Calu3 (cell line): ENCODE measurements at regions not wholly inside any gene's neighbourhood (a gene's known extent, or its start where the extent isn't known, plus 50 kb on each side); places are given as distances from the start of the nearest gene placed in this dataset.

ENCODE experiments used
- BruUV-seq: library from RNA; stranded (reverse); fragments of 400-500 nt; replicated peaks from 2 replicates; lab custom pipeline; 2021; lab: Mats Ljungman, UMichigan
- CTCF ChIA-PET: fragments of 300-600 bp; sonication (Branson Sonifier 250); formaldehyde crosslinking; loops from one replicate; lab custom pipeline; 2022; ENCODE audit warnings: antibody characterized with exemption; lab: Charles Lee
- DNase-seq: peaks from one replicate; pipeline ENCODE4 v3.0.0; 2022
- H3K27ac Mint-ChIP-seq: one replicate; pipeline ENCODE4 v1.8.0; 2022; ENCODE audit warnings: mixed read lengths; ENCODE audit not compliant: unreplicated experiment
- H3K27me3 Mint-ChIP-seq: one replicate; pipeline ENCODE4 v1.8.0; 2022; ENCODE audit warnings: mixed read lengths; ENCODE audit not compliant: unreplicated experiment
- H3K36me3 Mint-ChIP-seq: one replicate; pipeline ENCODE4 v1.8.0; 2022; ENCODE audit warnings: mild to moderate bottlenecking, moderate library complexity, mixed read lengths; ENCODE audit not compliant: insufficient read depth, unreplicated experiment
- H3K4me1 Mint-ChIP-seq: one replicate; pipeline ENCODE4 v1.8.0; 2022; ENCODE audit warnings: mild to moderate bottlenecking, low read depth, mixed read lengths; ENCODE audit not compliant: unreplicated experiment
- H3K4me3 Mint-ChIP-seq: one replicate; pipeline ENCODE4 v1.8.0; 2022; ENCODE audit warnings: mild to moderate bottlenecking, low read depth, moderate library complexity, mixed read lengths; ENCODE audit not compliant: unreplicated experiment
- H3K9me3 Mint-ChIP-seq: one replicate; pipeline ENCODE4 v1.8.0; 2022; ENCODE audit warnings: low read depth, mixed read lengths; ENCODE audit not compliant: unreplicated experiment
- CTCF ChIP-seq: fragments of 200-600 bp; IDR thresholded peaks from one replicate; pipeline ENCODE4 v1.8.0; 2022; ENCODE audit warnings: antibody characterized with exemption; ENCODE audit not compliant: unreplicated experiment
- intact Hi-C: fragments of 100-400 bp; cut with micrococcal nuclease; formaldehyde crosslinking; loops from one replicate; pipeline ENCODE4 v1.10.0; 2022; ENCODE audit not compliant: unreplicated experiment

GRCh38 chr18:78681934-78682333 is 297.7 kb upstream of the SALL3 start:
- DNase-seq, result no peak
- Mint-ChIP-seq H3K4me1 (no peaks in the 10 kb centered on the region), H3K9me3 (peaks cover 4% of the 10 kb centered on the region), H3K27ac (no peak overlapping the region), H3K4me3 (no peak overlapping the region), H3K27me3 (no peaks in the 10 kb centered on the region), H3K36me3 (no peaks in the 10 kb centered on the region)
- CTCF ChIA-PET, result no interaction called here
- BruUV-seq, result no TSS peak
- no peak for TF ChIP-seq CTCF
- intact Hi-C loops, result no loop called here

- BruUV-seq, result no TSS peak
- Mint-ChIP-seq H3K9me3 (peaks cover 4% of the 10 kb centered on the region), H3K4me1 (no peaks in the 10 kb centered on the region), H3K4me3 (no peak overlapping the region), H3K27ac (no peak overlapping the region), H3K36me3 (no peaks in the 10 kb centered on the region), H3K27me3 (no peaks in the 10 kb centered on the region)
- intact Hi-C loops, result no loop called here
- TF ChIP-seq CTCF, result no peak
- CTCF ChIA-PET, result no interaction called here
- DNase-seq, result no peak
These were observed 296.9 kb upstream of the SALL3 start for GRCh38 chr18:78682716-78683115.

GRCh38 chr18:78683191-78684010 is 296.2 kb upstream of the SALL3 start:
- no peaks in the 10 kb centered on the region for H3K4me1 Mint-ChIP-seq
- intact Hi-C loops, result no loop called here
- H3K9me3 Mint-ChIP-seq, result peaks cover 4% of the 10 kb centered on the region
- no peak for DNase-seq
- no TSS peak for BruUV-seq
- H3K27me3 Mint-ChIP-seq, result no peaks in the 10 kb centered on the region
- H3K27ac Mint-ChIP-seq, result no peak overlapping the region
- CTCF ChIA-PET, result no interaction called here
- H3K4me3 Mint-ChIP-seq, result no peak overlapping the region
- no peak for TF ChIP-seq CTCF
- H3K36me3 Mint-ChIP-seq, result no peaks in the 10 kb centered on the region

GRCh38 chr18:78685250-78685979 is 294.2 kb upstream of the SALL3 start:
- peaks cover 2% of the 10 kb centered on the region for H3K9me3 Mint-ChIP-seq
- no peaks in the 10 kb centered on the region for H3K36me3 Mint-ChIP-seq
- H3K4me3 Mint-ChIP-seq, result no peak overlapping the region
- no TSS peak for BruUV-seq
- CTCF ChIA-PET, result no interaction called here
- TF ChIP-seq CTCF, result no peak
- no peak overlapping the region for H3K27ac Mint-ChIP-seq
- no peaks in the 10 kb centered on the region for H3K27me3 Mint-ChIP-seq
- DNase-seq, result no peak
- intact Hi-C loops, result no loop called here
- no peaks in the 10 kb centered on the region for H3K4me1 Mint-ChIP-seq
